NCI-H146 (cell line): ENCODE measurements at regions not wholly inside any gene's neighbourhood (a gene's known extent, or its start where the extent isn't known, plus 50 kb on each side); places are given as distances from the start of the nearest gene placed in this dataset.
"Not testable (repeated sequence)": the region's sequence is repeated elsewhere in the genome, so short reads cannot be mapped to it uniquely, and the experiment has no call there.

Experiments used
- DNase-seq: peaks from one replicate; lab custom pipeline; 2025; lab: John Stamatoyannopoulos, UW

DNA sequence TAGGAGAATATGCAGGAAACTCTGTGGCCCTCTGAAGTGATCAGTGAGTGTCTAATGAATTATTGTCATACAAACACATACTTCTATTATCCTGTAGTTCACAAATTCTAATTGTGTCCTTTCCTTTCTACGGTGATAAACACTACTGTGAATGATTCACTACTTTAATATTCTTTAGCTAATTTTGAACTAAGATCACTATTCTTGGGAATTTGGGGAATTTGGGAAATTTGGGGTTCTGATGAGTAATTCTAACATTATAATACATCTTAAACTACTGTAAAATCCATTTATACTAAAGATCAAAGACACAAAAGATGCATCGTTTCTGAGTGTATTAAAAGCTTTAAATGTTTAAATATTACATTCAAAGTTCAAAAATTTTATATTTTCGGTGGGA, 1287.2 kb upstream of the CITED2 start:
- DNase-seq: no peak

DNA sequence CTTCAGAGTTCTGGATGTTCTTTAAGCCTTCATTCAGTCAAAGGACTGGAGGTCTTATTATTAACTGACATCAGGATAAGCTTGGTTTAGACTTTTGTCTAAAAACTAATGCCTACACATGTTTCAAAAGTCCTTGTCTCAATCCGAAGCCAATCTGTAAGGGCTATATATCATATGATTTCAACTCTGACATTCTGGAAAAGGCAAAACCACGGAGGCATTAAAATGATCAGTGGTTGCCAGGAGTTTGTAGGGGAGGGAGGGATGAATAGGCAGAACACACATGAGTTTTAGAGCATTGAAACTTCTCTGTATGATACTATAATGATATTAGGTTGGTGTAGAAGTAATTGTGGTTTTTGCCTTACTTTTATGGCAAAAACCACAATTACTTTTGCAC, 1285.8 kb upstream of the CITED2 start:
- no peak for DNase-seq

DNA sequence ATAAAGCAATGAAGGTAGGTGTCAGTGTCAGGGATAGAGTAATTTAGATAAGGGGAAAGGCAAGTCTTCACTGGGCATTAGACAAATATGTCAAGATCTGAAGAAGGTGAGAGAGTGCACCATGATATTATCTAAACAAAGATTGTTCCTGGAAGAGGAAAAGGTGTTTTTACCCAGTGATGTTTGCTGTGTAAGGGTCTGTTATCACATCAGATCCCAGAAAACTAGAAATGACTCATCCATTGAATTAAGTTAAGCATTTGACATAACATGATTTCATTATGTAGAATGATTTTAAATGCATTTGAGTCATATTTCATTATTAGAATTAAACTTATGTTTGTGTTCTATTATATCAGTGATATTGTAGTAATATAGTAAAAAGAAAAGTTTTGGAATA, 1279.5 kb upstream of the CITED2 start:
- no peak for DNase-seq

DNA sequence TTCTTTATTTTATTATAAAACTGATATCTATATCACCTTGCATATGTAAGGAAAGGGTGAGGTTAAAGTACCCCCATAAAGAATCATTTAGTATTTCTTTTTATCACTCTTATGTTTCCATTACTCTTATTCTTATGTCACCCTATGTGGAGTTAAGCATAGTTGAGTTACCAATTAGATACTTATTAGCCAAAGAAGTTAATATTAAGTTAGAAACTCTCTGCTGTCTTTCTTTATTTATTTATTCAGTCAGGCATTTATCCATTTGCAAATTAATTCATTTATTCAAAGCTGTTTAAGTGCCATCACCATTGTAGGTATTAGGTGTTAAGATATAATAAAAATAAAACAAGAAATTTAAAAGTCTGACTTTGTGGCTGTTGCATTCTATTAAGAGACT, 1279.1 kb upstream of the CITED2 start:
- DNase-seq: no peak

DNA sequence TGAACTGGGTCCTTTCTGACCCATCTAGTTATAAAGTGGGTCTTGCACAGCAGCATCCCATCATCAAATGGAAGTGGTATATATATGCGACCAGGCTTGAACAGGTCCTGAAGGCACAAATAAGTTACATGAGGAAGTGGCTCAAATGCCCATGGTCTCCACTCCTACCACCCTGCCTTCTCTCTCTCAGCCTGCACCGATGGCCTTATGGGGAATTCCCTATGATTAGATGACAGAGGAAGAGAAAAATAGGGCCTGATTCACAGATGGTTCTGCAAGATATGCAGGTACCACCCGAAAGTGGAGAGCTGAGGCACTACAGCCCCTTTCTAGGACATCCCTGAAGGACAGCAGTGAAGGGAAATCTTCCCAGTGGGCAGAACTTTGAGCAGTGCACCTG, 1275.1 kb upstream of the CITED2 start:
- not testable (repeated sequence) for DNase-seq

DNA sequence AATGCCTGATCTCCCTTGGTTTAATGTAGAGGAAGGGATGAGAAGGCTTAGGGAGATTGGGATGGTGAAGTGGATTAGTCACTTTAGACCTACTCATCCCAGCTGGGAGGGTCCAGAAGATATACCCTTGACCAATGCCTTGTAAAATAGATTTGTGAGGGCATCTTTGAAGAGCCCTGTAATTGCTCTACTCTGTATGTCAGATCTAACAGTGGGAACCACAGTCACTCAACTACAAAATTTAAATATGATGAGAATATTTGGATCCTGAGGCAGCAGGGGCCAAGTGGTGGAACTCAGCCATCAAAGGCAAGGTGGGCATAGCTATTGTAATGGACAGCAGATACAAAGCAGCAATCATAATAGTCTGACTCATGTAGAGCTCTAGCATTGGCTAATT, 1272.9 kb upstream of the CITED2 start:
- not testable (repeated sequence) for DNase-seq

DNA sequence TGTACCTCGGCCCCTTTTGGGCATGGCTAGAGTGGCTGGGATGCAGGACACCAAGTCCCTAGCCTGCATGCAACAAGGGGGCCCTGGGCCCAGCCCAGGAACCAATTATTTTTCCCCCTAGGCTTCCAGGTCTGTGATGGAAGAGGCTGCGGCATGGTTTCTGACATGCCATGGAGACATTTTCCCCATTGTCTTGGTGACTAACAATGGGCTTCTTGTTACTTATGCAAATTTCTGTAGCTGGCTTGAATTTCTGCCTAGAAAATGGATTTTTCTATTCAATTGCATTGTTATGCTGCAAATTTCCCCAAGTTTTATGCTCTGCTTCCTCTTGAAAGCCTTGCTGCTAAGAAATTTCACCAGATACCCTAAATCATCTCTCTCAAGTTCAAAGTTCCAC, 1269.6 kb upstream of the CITED2 start:
- no peak for DNase-seq

DNA sequence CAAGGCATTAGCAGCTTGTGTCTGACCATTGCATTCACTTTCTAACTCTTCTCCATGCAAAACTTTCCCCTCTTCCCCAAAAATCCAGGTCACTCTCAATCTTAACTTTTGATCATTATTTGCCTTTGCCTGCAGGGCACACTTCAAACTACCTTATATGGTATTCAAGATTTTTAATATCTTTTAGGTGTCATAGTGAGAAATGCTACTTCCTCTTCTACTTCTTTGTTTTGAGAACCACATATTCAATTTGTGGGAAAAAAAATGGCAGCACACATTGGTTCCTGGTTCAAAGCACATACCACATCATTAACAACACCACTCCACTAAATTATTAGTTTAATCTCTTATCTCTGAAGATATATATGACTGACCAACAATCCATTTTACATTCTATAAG, 1267.0 kb upstream of the CITED2 start:
- DNase-seq: no peak

DNA sequence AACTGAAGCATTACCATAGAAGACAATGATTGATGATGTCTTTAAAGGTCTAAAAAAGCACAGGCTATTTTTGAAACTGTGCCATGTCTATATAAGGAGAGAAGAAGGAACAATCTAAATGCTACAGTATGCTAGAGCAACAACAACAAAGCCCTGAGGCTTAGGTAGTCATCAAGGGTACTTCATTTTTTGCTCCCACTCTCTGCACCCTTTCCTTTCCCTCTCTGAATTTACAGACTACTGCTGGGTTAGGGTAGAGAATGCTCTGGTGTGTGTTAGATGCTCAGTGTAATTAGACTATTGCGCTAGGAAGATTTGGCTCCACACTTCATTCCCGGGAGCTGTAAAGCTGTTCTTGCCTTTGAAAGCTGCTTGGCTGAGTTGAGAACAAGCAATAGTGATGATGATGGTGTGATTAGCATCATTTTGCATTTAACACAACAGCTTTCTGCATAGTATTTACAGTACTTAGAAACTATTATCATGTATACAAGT, 1262.5 kb upstream of the CITED2 start:
- DNase-seq: peak; percentile 72

DNA sequence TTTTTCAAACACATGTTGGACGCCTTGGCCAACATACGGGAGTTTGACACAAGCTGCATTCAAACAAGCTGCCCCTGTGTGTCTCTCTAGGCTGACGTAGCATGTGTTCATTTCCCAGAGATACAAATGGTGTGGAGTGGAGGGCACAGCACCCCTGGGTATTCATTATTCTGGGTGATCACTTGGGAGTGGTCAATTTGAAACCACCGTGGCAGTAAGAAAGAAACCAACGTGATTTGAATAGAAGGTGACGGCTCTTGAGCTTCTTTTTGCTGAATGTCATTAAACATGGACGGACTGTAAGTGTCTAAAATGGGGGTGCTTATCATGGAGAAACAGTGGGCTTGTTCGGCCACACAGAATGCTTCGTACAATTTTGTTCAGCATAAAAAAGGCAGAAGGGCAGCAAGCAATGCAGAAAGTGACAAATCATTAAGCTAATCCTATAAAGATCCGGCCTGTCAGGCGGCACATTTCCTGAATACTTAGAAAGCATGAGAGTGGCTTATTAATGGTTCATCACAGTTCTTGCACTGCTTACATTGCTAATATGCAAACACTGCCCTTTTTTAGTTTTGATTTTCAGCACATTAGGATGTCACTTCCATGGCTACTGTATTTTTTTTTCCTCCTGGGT, 1261.9 kb upstream of the CITED2 start:
- peak; percentile 81 for DNase-seq

DNA sequence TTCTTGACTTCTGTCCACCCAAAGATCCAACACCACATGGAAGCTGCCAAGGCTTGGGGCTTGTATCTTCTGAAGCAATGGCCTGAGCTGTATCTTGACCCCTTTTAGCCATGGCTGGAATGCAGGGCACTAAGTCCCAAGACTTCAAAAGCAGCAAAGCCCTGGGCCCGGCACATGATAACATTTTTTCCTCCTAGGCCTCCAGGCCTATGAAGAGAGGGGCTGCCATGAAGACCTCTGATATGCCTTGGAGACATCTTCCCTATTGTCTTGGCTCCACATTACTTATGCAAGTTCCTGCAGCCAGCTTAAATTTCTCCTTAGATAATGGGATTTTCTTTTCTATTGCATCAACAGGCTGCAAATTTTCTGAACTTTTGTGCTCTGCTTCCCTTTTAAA, 1252.6 kb upstream of the CITED2 start:
- DNase-seq: no peak

DNA sequence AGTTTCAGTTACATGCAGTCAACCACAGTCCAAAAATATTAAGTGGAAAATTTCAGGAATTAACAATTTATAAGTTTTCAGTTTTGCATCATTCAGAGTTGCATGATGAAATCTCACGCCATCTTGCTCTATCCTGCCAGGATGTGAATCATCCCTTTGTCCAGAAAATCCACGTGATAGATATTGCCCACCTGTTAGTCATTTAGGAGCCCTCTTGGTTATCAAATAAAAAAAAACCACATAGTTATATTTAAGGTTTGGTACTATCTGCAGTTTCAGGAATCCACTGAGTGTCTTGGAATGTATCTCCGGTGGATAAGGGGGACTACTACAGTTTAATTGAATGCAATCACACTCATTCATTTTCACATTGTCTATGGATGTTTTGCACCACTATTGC, 1249.0 kb upstream of the CITED2 start:
- DNase-seq: no peak

DNA sequence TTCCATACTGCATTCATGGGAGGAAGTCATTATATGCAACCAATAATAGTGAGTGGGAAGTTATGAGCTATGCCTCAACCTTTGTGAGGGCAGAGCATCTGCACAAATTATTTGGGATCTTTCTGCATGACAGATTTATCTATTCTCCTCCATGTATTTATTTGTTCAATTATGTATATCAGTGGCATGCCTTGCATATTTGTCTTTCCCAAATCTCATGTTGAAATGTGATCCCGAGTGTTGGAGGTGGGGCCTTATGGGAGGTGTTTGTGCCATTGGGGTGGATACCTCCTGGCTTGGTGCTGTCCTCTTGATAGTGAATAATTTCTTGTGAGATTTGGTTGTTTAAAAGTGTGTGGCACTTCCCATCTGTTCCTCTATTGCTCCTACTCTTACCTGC, 1246.0 kb upstream of the CITED2 start:
- no peak for DNase-seq

DNA sequence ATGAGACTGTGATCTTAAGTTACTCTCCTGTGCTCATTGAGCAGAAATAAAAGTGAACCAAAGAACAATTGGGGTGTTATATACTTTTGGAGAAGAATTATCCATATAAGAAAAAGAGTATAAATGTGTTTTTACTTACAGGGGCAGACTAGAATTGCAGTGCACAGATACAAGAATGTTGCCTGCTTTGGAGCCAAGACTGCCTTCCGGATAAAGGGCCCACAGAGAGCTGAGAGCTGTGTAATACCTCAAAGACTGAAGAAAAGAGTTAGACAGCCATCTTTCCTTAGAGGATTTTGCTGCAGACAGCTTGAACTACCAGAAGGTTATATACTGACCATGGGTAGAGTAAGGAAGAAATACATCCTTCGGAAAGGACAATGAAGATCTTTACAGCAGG, 1235.5 kb upstream of the CITED2 start:
- DNase-seq: no peak

DNA sequence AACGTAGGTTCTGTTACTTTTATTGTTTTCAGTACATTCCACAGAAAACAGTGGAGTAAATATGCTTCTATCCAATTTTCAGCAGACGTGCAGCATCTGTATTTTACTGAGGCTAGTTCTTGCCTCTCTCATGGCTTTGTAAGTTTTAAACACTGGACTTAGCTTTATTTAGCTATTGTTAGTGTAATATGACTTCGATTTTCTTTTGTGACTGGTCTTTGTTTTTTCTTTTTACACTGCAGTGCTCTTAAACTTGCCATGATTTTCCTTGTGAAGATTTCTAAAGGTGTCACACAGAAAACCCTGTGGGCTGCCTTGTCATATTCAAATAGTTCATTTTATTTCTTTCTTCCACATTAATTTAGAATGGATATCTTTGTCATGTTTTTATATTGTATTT, 1234.9 kb upstream of the CITED2 start:
- DNase-seq: no peak

DNA sequence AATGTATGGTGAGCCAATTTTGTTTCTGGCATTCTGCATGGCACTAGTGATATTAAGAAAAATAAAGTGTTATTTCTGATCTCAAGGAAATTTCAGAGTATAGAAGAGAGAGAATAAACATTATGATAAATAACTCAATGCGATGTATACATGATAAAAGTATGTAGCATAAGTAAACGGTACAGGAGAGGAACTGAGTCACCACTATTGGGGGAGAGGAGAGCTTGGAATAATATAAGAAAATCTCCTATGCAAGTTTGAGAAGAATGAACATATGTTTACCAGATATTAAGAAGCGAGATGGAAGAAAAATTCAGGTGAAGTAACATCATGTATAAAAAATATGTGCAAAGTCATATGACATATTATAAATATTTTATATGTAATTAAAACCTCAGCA, 1230.3 kb upstream of the CITED2 start:
- DNase-seq: no peak

DNA sequence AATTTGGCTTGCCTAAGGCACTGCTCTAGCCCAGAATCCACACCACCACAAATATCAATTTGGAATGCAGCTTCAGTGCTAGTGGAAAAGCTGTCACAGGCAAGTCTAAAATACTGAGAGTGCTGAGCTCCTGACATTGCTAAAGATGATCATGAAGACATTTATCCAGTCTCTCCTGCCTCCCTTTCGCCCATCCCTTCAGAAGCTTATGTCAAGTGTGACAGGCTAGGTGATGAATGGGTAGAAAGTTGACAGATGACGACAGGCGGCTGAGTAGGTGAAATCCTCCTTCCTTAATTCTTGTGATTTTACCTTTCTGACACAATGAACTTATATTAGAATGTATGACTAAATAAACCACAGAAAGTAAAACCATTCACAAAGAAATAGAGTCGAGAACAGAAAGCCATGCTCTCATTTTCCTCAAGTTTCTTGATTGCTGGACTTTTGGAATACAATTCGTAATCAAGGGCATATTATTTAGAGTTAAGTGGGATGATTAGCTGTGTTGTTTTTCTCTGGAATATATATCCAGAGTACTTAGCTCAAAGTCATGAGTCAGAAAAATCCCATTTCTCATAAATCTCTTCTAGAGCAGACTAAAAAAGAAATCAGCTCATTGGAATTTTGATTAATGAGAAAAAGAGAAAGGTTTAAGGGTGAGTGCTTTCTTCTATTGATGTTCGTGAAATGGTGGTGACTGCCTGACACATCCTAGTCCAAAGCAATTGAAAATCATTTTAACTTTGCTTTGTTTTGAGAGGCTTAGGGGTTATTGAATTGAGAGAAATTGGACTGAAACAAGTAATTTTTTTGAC, 1228.2 kb upstream of the CITED2 start:
- no peak for DNase-seq

DNA sequence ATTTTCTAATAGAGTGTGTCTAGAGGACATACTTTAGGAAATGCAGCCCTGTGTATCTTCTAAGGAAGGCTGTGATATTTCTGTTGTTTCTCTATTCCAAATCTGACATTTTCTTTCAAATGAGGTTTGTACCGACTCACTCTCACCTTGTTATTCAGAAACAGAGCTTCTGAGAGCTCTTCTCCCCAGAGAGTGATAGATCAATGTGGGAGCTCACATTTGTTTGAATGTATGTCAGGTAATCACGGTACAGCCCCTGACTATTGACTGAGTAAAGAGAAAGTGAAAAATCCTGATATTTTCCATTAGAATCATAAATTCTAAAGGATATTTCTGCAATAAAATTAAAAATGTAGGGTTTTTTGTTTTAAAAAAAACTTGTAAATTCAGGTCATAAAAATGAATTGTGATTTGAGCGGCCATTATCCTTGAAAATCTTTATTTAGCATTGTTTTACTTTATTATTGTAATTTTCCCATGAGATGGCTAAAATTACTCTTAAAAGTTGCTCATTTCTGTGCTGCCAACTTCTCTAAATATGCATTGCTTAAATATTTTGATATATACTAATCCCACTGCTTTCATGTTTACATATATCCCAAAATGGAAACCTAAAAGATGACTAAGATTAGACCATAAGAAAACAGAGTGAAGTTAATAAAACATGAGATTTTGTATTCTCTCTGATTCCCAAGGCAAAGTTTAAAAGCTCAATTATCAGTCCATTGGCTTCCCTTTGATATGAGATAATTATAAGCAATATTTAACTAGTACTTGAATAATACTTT, 1226.8 kb upstream of the CITED2 start:
- DNase-seq: no peak

DNA sequence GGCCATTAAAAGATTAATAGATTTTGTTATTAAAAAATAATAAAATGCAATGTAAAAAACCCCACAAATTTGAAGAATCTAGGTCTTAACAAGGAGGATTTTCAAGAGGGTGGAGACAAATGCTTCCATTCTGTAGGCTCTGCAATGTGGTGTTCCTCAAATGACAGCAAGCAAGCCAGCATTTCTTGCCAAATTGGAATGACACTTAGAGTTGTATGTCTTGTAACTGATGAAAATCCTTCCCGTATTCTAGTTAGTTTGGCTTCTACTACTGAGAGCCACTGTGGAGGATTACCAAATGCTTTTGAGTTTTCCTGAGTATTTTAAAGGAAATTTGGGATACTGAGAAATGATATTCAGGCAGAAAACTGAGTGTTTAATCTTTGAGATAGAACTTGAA, 1225.5 kb upstream of the CITED2 start:
- no peak for DNase-seq

DNA sequence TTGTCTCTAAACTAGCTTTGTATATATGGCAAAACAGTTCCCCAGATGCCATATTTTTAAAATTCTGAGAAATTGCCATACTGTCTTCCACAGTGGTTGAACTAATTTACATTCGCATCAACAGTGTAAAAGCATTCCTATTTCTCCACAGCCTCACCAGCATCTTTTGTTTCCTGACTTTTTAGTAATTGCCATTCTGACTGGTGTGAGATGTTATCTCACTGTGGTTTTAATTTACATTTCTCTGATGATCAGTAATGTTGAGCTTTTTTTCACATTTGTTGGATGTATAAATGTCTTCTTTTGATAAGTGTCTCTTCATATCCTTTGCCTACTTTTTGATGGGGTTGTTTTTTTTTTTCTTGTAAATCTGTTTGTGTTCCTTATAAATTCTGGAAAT, 1222.7 kb upstream of the CITED2 start:
- DNase-seq: no peak

DNA sequence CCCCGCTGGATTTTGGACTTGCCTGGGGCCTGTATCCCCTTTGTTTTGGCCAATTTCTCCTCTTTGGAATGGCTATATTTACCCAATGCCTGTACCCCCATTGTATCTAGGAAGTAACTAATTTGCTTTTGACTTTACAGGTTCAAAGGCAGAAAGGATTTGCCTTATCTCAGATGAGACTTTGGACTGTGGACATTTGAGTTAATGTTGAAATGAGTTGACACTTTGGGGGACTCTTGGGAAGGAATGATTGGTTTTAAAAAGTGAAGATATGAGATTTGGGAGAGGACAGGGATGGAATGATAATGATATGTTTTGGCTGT, 1220.3 kb upstream of the CITED2 start:
- no peak for DNase-seq

DNA sequence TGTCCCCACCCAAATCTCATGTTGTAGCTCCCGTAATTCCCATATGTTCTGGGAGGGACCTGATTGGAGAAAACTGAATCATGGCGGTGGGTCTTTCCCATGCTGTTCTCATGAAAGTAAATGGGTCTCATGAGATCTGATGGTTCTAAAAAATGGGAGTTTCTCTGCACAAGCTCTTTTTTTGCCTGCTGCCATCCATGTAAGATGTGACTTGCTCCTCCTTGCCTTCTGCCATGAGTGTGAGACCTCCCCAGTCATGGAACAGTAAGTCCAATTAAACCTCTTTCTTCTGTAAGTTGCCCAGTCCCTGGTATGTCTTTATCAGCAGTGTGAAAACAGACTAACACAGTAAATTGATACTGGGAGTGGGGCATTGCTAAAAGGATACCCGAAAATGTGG, 1218.4 kb upstream of the CITED2 start:
- no peak for DNase-seq

DNA sequence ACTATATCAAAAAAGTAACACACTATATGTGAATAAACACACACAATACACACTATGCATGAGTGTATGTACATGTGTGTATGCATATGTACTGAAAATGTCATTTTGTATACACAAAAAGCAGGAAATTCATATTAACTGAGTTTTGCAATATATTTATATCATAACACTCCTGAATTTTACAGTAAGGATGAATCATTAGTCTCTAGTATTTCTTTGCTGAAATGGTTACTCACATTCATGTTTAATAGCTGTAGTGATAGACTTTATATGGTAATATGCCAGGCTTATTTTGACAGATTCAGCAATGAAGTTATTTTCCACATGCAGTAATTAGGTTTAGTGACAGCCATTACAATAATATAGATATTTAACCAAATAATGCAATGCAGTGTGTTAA, 1216.2 kb upstream of the CITED2 start:
- no peak for DNase-seq
